GM18870 (cell line): ENCODE measurements at regions not wholly inside any gene's neighbourhood (a gene's known extent, or its start where the extent isn't known, plus 50 kb on each side); places are given as distances from the start of the nearest gene placed in this dataset.

Experiments used
- ATAC-seq: cut with Tn5 transposase; IDR thresholded peaks from one replicate; pipeline ENCODE4 v1.9.1; 2021; ENCODE audit warnings: moderate library complexity; ENCODE audit not compliant: unreplicated experiment

GRCh38 chr15:96014939-96015338, 315.6 kb upstream of the NR2F2 start:
- no peak for ATAC-seq

GRCh38 chr15:96019114-96019513, 311.4 kb upstream of the NR2F2 start:
- ATAC-seq: no peak

- no peak for ATAC-seq
Observed at GRCh38 chr15:96020133-96020532, 310.4 kb upstream of the NR2F2 start.

GRCh38 chr15:96020797-96021196, 309.7 kb upstream of the NR2F2 start:
- ATAC-seq: no peak

- no peak for ATAC-seq
Observed at GRCh38 chr15:96023081-96023480, 307.4 kb upstream of the NR2F2 start.

- no peak for ATAC-seq
Observed at GRCh38 chr15:96027501-96027900, 303.0 kb upstream of the NR2F2 start.

- no peak for ATAC-seq
Observed at GRCh38 chr15:96028620-96029019, 301.9 kb upstream of the NR2F2 start.

GRCh38 chr15:96029172-96029571, 301.3 kb upstream of the NR2F2 start:
- ATAC-seq: no peak

GRCh38 chr15:96031426-96032110, 298.9 kb upstream of the NR2F2 start:
- no peak for ATAC-seq

GRCh38 chr15:96035091-96035490, 295.4 kb upstream of the NR2F2 start:
- no peak for ATAC-seq

- ATAC-seq: no peak
Observed at GRCh38 chr15:96035635-96036034, 294.9 kb upstream of the NR2F2 start.

- peak; percentile 73 for ATAC-seq
Observed at GRCh38 chr15:96037584-96037983, 292.9 kb upstream of the NR2F2 start.

GRCh38 chr15:96038131-96038530, 292.4 kb upstream of the NR2F2 start:
- no peak for ATAC-seq

- ATAC-seq: peak; percentile 30
Observed at GRCh38 chr15:96038650-96039049, 291.9 kb upstream of the NR2F2 start.

GRCh38 chr15:96041982-96042733, 288.3 kb upstream of the NR2F2 start:
- no peak for ATAC-seq

- ATAC-seq: peak; percentile 83
Observed at GRCh38 chr15:96042734-96043224, 287.7 kb upstream of the NR2F2 start.

GRCh38 chr15:96043591-96044171, 286.8 kb upstream of the NR2F2 start:
- no peak for ATAC-seq

- no peak for ATAC-seq
Observed at GRCh38 chr15:96046620-96047240, 283.8 kb upstream of the NR2F2 start.

- ATAC-seq: no peak
Observed at GRCh38 chr15:96047255-96047931, 283.1 kb upstream of the NR2F2 start.

- no peak for ATAC-seq
Observed at GRCh38 chr15:96049323-96049722, 281.2 kb upstream of the NR2F2 start.

- ATAC-seq: no peak
Observed at GRCh38 chr15:96049766-96050165, 280.7 kb upstream of the NR2F2 start.
